HepG2 (cell line): ENCODE measurements at regions not wholly inside any gene's neighbourhood (a gene's known extent, or its start where the extent isn't known, plus 50 kb on each side); places are given as distances from the start of the nearest gene placed in this dataset.

ENCODE experiments used
- TBX2 ChIP-seq: sonication (generic); formaldehyde crosslinking; IDR thresholded peaks from 2 replicates; pipeline ENCODE4 v1.5.0; 2020; ENCODE audit warnings: missing genetic modification reagents, mild to moderate bottlenecking, borderline replicate concordance
- ZNF230 ChIP-seq: sonication (generic); formaldehyde crosslinking; IDR thresholded peaks from 2 replicates; pipeline ENCODE4 v1.4.0; 2020; ENCODE audit warnings: mild to moderate bottlenecking, missing genetic modification reagents
- ZNF788 ChIP-seq: sonication (generic); formaldehyde crosslinking; IDR thresholded peaks from 2 replicates; pipeline ENCODE4 v1.5.0; 2020; ENCODE audit warnings: mild to moderate bottlenecking, missing genetic modification reagents, borderline replicate concordance
- TF ChIP-seq, protein P1 (sequence below): sonication (generic); formaldehyde crosslinking; IDR thresholded peaks from 2 replicates; pipeline ENCODE4 v1.4.0; 2020; ENCODE audit warnings: missing genetic modification reagents, mild to moderate bottlenecking, borderline replicate concordance
- TF ChIP-seq, protein P2 (sequence below): sonication (generic); formaldehyde crosslinking; IDR thresholded peaks from 2 replicates; pipeline ENCODE4 v1.8.0; 2022; ENCODE audit warnings: missing genetic modification reagents, low read depth, mild to moderate bottlenecking, borderline replicate concordance
- TF ChIP-seq, protein P3 (sequence below): sonication (generic); formaldehyde crosslinking; IDR thresholded peaks from 2 replicates; pipeline ENCODE4 v1.5.1; 2020; ENCODE audit warnings: mild to moderate bottlenecking, missing genetic modification reagents, moderate library complexity
- TF ChIP-seq, protein P4 (sequence below): sonication (generic); formaldehyde crosslinking; IDR thresholded peaks from 2 replicates; pipeline ENCODE4 v1.4.0; 2020; ENCODE audit warnings: missing genetic modification reagents, mild to moderate bottlenecking, borderline replicate concordance

DNA sequence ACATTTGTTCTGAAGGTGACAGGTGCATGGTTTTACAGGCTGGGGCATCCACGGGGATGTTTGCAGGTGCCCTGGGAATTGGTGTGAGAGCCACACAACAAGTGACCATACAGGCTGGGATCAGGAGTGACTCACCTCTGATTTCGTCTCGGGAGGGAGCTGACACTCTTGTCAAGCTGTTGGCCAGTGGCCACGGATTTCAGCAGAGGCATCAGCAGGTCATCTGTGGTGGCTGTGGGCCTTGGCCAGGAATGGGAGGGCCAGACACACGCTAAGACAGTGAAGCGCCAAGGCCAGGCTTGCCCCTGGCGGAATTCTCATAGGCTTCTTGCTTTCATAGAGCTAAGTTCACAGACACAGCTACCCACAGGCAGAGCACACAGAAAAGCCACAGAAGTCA, 108.6 kb downstream of the HSPH1 start (continued):
- TF ChIP-seq, protein P1, sequence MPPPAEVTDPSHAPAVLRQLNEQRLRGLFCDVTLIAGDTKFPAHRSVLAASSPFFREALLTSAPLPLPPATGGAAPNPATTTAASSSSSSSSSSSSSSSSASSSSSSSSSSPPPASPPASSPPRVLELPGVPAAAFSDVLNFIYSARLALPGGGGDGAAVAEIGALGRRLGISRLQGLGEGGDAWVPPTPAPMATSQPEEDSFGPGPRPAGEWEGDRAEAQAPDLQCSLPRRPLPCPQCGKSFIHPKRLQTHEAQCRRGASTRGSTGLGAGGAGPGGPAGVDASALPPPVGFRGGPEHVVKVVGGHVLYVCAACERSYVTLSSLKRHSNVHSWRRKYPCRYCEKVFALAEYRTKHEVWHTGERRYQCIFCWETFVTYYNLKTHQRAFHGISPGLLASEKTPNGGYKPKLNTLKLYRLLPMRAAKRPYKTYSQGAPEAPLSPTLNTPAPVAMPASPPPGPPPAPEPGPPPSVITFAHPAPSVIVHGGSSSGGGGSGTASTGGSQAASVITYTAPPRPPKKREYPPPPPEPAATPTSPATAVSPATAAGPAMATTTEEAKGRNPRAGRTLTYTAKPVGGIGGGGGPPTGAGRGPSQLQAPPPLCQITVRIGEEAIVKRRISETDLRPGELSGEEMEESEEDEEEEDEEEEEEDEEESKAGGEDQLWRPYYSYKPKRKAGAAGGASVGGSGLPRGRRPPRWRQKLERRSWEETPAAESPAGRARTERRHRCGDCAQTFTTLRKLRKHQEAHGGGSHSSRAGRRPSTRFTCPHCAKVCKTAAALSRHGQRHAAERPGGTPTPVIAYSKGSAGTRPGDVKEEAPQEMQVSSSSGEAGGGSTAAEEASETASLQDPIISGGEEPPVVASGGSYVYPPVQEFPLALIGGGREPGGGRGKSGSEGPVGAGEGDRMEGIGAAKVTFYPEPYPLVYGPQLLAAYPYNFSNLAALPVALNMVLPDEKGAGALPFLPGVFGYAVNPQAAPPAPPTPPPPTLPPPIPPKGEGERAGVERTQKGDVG = no peak
- TF ChIP-seq, protein P2, sequence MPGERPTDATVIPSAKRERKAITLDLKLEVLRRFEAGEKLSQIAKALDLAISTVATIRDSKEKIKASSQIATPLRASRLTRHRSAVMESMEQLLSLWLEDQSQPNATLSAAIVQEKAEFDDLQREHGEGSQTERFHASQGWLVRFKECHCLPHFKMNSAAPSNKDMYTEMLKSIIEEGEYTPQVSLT = no peak
- TF ChIP-seq ZNF788 (CRISPR knock-in tag) = no peak
- no peak for TF ChIP-seq TBX2 (CRISPR knock-in tag)
- TF ChIP-seq ZNF230 = no peak
- TF ChIP-seq, protein P3, sequence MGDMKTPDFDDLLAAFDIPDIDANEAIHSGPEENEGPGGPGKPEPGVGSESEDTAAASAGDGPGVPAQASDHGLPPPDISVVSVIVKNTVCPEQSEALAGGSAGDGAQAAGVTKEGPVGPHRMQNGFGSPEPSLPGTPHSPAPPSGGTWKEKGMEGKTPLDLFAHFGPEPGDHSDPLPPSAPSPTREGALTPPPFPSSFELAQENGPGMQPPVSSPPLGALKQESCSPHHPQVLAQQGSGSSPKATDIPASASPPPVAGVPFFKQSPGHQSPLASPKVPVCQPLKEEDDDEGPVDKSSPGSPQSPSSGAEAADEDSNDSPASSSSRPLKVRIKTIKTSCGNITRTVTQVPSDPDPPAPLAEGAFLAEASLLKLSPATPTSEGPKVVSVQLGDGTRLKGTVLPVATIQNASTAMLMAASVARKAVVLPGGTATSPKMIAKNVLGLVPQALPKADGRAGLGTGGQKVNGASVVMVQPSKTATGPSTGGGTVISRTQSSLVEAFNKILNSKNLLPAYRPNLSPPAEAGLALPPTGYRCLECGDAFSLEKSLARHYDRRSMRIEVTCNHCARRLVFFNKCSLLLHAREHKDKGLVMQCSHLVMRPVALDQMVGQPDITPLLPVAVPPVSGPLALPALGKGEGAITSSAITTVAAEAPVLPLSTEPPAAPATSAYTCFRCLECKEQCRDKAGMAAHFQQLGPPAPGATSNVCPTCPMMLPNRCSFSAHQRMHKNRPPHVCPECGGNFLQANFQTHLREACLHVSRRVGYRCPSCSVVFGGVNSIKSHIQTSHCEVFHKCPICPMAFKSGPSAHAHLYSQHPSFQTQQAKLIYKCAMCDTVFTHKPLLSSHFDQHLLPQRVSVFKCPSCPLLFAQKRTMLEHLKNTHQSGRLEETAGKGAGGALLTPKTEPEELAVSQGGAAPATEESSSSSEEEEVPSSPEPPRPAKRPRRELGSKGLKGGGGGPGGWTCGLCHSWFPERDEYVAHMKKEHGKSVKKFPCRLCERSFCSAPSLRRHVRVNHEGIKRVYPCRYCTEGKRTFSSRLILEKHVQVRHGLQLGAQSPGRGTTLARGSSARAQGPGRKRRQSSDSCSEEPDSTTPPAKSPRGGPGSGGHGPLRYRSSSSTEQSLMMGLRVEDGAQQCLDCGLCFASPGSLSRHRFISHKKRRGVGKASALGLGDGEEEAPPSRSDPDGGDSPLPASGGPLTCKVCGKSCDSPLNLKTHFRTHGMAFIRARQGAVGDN = no peak
- TF ChIP-seq, protein P4, sequence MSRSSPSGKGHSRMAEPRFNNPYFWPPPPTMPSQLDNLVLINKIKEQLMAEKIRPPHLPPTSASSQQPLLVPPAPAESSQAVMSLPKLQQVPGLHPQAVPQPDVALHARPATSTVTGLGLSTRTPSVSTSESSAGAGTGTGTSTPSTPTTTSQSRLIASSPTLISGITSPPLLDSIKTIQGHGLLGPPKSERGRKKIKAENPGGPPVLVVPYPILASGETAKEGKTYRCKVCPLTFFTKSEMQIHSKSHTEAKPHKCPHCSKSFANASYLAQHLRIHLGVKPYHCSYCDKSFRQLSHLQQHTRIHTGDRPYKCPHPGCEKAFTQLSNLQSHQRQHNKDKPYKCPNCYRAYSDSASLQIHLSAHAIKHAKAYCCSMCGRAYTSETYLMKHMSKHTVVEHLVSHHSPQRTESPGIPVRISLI (CRISPR knock-in tag) = no peak
